Right lobe of liver (tissue), 6 donors: ENCODE measurements at regions not wholly inside any gene's neighbourhood (a gene's known extent, or its start where the extent isn't known, plus 50 kb on each side); places are given as distances from the start of the nearest gene placed in this dataset.

Experiments used
- ATAC-seq, 4 donors: fragments of 200-7000 bp; cut with Tn5 transposase; one replicate each; pipeline ENCODE4 v1.9.1; 2020; ENCODE audit warnings: mild to moderate bottlenecking in 4 of 4, moderate library complexity in 4 of 4
- DNase-seq, 3 donors: peaks; one replicate each; pipeline ENCODE4 v3.0.0-alpha.2; 2020
- H3K27ac ChIP-seq, 3 donors: fragments of 200-600 bp; one replicate each; pipeline ENCODE4 v1.8.0; 2022
- H3K27me3 ChIP-seq, 2 donors: fragments of 200-600 bp; one replicate each; pipeline ENCODE4 v1.8.0; 2022
- H3K36me3 ChIP-seq, 4 donors: fragments of 200-600 bp; sonication (generic) in 1 of 4; one replicate each; pipeline versions ENCODE4 v1.5.1 to v1.8.0; 2017 to 2022; ENCODE audit warnings: control low read depth in 1 of 4
- H3K4me1 ChIP-seq, 4 donors: fragments of 200-600 bp; sonication (generic) in 1 of 4; one replicate each; pipeline versions ENCODE4 v1.5.1 to v1.8.0; 2017 to 2022; ENCODE audit warnings: control low read depth in 1 of 4
- H3K4me3 ChIP-seq, 3 donors: fragments of 200-600 bp; one replicate each; pipeline ENCODE4 v1.8.0; 2022
- H3K9me3 ChIP-seq, 4 donors: fragments of 200-600 bp; sonication (generic) in 1 of 4; one replicate each; pipeline versions ENCODE4 v1.5.1 to v1.8.0; 2017 to 2022; ENCODE audit warnings: control low read depth in 1 of 4
- CTCF ChIP-seq, 4 donors: fragments of 200-600 bp in 3 of 4; fragments of 450-650 bp in 1 of 4; IDR thresholded peaks; one replicate each; pipeline versions ENCODE4 v1.5.1 to v1.8.0; 2016 to 2022; ENCODE audit warnings: antibody characterized with exemption in 4 of 4, mild to moderate bottlenecking in 2 of 4
- POLR2A ChIP-seq: fragments of 450-650 bp; IDR thresholded peaks from one replicate; pipeline ENCODE4 v1.6.1; 2017; ENCODE audit warnings: antibody characterized with exemption, mild to moderate bottlenecking
- WGBS: methylation state at CpG from one replicate; pipeline ENCODE4 v1.1.6; 2018; ENCODE audit warnings: low coverage, low lambda C conversion rate; ENCODE audit not compliant: insufficient coverage; ENCODE audit errors: missing lambda C conversion rate; 5-methylcytosine and 5-hydroxymethylcytosine counted together
- intact Hi-C, 2 donors: fragments of 100-400 bp; cut with DNase I; formaldehyde crosslinking; loops; one replicate each; pipeline versions ENCODE4 v1.11.2 to v1.14.1; 2022
- donor health status: DM: no; HTN: yes; CAD: no.
- donor health status: DM: no; HTN: no; CAD: no.
- donor health status: DM: no; HTN: no; CAD: no.
- donor health status: DM: no; HTN: yes; CAD: no.
- donor health status: DM: no; HTN: yes; CAD: no.

DNA sequence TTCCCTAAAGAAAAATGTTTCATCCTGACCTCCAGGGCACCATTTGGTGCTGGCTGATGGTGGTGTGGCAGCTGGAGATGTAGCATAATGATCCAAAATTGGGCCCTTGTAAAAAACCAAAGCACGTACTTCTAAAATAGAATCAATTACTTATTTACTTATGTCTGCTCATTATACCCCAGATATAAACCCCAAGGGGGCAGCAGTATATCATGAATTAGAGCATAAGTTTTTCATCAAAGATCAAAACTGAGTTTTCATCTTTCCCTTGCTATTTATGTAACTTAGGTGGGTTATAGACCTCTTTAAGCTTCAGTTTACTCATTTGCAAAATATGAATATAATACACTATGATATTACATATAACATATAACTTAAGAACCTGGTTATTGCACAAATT, 241.1 kb downstream of the TACR3 start:
- TF ChIP-seq CTCF (IDR thresholded peaks at IDR 0.05) (no peak), POLR2A (no peak)
- intact Hi-C loops: no loop called here
- ATAC-seq: no peak
- Histone ChIP-seq H3K27ac (no peak overlapping the region), H3K4me3 (no peak overlapping the region), H3K36me3 (no peaks in the 10 kb centered on the region), H3K4me1 (no peaks in the 10 kb centered on the region), H3K27me3 (no peaks in the 10 kb centered on the region), H3K9me3 (no peaks in the 10 kb centered on the region)
- no peak for DNase-seq
- 76% methylated on average over 1 of the region's 1 CpG for WGBS

- TF ChIP-seq CTCF (IDR thresholded peaks at IDR 0.05) (no peak), POLR2A (no peak)
- H3K4me1 ChIP-seq: no peaks in the 10 kb centered on the region
- no peak for DNase-seq
- no peaks in the 10 kb centered on the region for H3K9me3 ChIP-seq
- H3K27ac ChIP-seq: no peak overlapping the region
- no peak overlapping the region for H3K4me3 ChIP-seq
- 60% methylated on average over 1 of the region's 1 CpG for WGBS
- intact Hi-C loops: no loop called here
- no peaks in the 10 kb centered on the region for H3K27me3 ChIP-seq
- ATAC-seq: no peak
- H3K36me3 ChIP-seq: no peaks in the 10 kb centered on the region
Measured at GRCh38 chr4:103478210-103478609, 241.6 kb downstream of the TACR3 start.

GRCh38 chr4:103457566-103457965, 259.4 kb upstream of the CENPE start:
- Histone ChIP-seq H3K4me1 (no peaks in the 10 kb centered on the region), H3K27ac (no peak overlapping the region), H3K4me3 (no peak overlapping the region), H3K36me3 (no peaks in the 10 kb centered on the region), H3K27me3 (no peaks in the 10 kb centered on the region), H3K9me3 (no peaks in the 10 kb centered on the region)
- ATAC-seq (no peak), DNase-seq (no peak)
- intact Hi-C loops: no loop called here
- WGBS: 76% methylated on average over 2 of the region's 2 CpGs
- TF ChIP-seq CTCF (IDR thresholded peaks at IDR 0.05) (no peak), POLR2A (no peak)

DNA sequence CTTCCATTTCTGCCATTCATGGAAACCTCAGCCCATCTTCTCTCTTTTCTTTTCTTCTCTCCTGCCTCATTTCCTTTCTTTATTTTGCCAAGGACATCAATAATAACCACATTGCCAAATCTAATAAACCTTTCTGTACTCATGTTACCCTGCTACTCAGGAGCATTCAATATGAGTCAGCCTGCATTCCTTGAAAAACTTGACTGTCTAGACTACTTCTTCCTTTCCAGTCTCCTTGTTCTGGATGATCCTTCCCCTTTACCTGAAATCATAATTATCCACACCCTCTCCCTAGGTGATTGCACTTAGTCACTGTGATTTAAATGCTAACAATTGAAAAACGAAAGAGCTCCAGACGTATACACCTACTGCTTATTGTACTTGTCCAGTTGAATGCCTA, 253.2 kb upstream of the CENPE start:
- Histone ChIP-seq H3K27ac (no peak overlapping the region), H3K4me1 (no peaks in the 10 kb centered on the region), H3K36me3 (no peaks in the 10 kb centered on the region), H3K27me3 (no peaks in the 10 kb centered on the region), H3K9me3 (no peaks in the 10 kb centered on the region), H3K4me3 (no peak overlapping the region)
- 90% methylated on average over 2 of the region's 2 CpGs for WGBS
- TF ChIP-seq POLR2A (no peak), CTCF (IDR thresholded peaks at IDR 0.05) (no peak)
- DNase-seq (no peak), ATAC-seq (no peak)
- intact Hi-C loops: no loop called here

- ATAC-seq: no peak
- TF ChIP-seq POLR2A: no peak
- TF ChIP-seq CTCF (IDR thresholded peaks at IDR 0.05): no peak
- no peak for DNase-seq
- H3K27ac ChIP-seq: no peak overlapping the region
- WGBS: 76% methylated on average over 2 of the region's 2 CpGs
- no peaks in the 10 kb centered on the region for H3K36me3 ChIP-seq
- H3K27me3 ChIP-seq: no peaks in the 10 kb centered on the region
- no peak overlapping the region for H3K4me3 ChIP-seq
- intact Hi-C loops: no loop called here
- H3K9me3 ChIP-seq: no peaks in the 10 kb centered on the region
- no peaks in the 10 kb centered on the region for H3K4me1 ChIP-seq
Measured at GRCh38 chr4:103450693-103451092, 252.6 kb upstream of the CENPE start.
